H7 (cell line): ENCODE measurements at regions not wholly inside any gene's neighbourhood (a gene's known extent, or its start where the extent isn't known, plus 50 kb on each side); places are given as distances from the start of the nearest gene placed in this dataset.
A peak's percentile ranks its signal among the peaks of the same experiment; 100 is the strongest.
"Not testable (repeated sequence)": the region's sequence is repeated elsewhere in the genome, so short reads cannot be mapped to it uniquely, and the experiment has no call there.

ENCODE experiments used
- DNase-seq: peaks from one replicate; pipeline ENCODE4 v3.0.0; 2012
- H3K27me3 ChIP-seq: 2 replicates; pipeline ENCODE4 v1.6.0; 2011; ENCODE audit warnings: mild to moderate bottlenecking, low read length; ENCODE audit not compliant: control insufficient read depth, insufficient read depth
- H3K36me3 ChIP-seq: replicated peaks from 2 replicates; pipeline ENCODE4 v1.5.1; 2011; ENCODE audit warnings: low read length; ENCODE audit not compliant: control insufficient read depth, insufficient read depth
- H3K4me3 ChIP-seq: 2 replicates; pipeline ENCODE4 v1.5.1; 2011; ENCODE audit warnings: low read depth, mild to moderate bottlenecking, control low read depth, low read length, moderate library complexity; ENCODE audit not compliant: insufficient read depth

- Histone ChIP-seq H3K27me3 (no peaks in the 10 kb centered on the region), H3K36me3 (no peaks in the 10 kb centered on the region), H3K4me3 (no peak overlapping the region)
- DNase-seq = no peak
Observed at GRCh38 chr7:138237995-138238394, 161.7 kb downstream of the AKR1D1 start.

GRCh38 chr7:138238734-138239659 is 162.7 kb downstream of the AKR1D1 start:
- Histone ChIP-seq H3K36me3 (no peaks in the 10 kb centered on the region), H3K4me3 (no peak overlapping the region), H3K27me3 (no peaks in the 10 kb centered on the region)
- DNase-seq = no peak

GRCh38 chr7:138243430-138243829 is 167.2 kb downstream of the AKR1D1 start:
- DNase-seq = peak; percentile 67
- no peak overlapping the region for H3K4me3 ChIP-seq
- H3K27me3 ChIP-seq = no peaks in the 10 kb centered on the region
- no peaks in the 10 kb centered on the region for H3K36me3 ChIP-seq

GRCh38 chr7:138243836-138244235 is 167.6 kb downstream of the AKR1D1 start:
- DNase-seq = no peak
- Histone ChIP-seq H3K27me3 (no peaks in the 10 kb centered on the region), H3K4me3 (no peak overlapping the region), H3K36me3 (no peaks in the 10 kb centered on the region)

- H3K4me3 ChIP-seq = no peak overlapping the region
- H3K36me3 ChIP-seq = no peaks in the 10 kb centered on the region
- no peak for DNase-seq
- no peaks in the 10 kb centered on the region for H3K27me3 ChIP-seq
Observed at GRCh38 chr7:138244606-138245005, 168.3 kb downstream of the AKR1D1 start.

GRCh38 chr7:138245216-138245615 is 169.0 kb downstream of the AKR1D1 start:
- no peaks in the 10 kb centered on the region for H3K36me3 ChIP-seq
- no peak for DNase-seq
- H3K4me3 ChIP-seq = no peak overlapping the region
- H3K27me3 ChIP-seq = no peaks in the 10 kb centered on the region

- Histone ChIP-seq H3K4me3 (no peak overlapping the region), H3K36me3 (no peaks in the 10 kb centered on the region), H3K27me3 (no peaks in the 10 kb centered on the region)
- no peak for DNase-seq
Observed at GRCh38 chr7:138245682-138246081, 169.4 kb downstream of the AKR1D1 start.

GRCh38 chr7:138246428-138246827 is 170.2 kb downstream of the AKR1D1 start:
- H3K36me3 ChIP-seq = no peaks in the 10 kb centered on the region
- no peaks in the 10 kb centered on the region for H3K27me3 ChIP-seq
- H3K4me3 ChIP-seq = no peak overlapping the region
- no peak for DNase-seq

GRCh38 chr7:138247081-138247480 is 170.8 kb downstream of the AKR1D1 start:
- DNase-seq = no peak
- Histone ChIP-seq H3K36me3 (no peaks in the 10 kb centered on the region), H3K27me3 (no peaks in the 10 kb centered on the region), H3K4me3 (no peak overlapping the region)

- no peak for DNase-seq
- no peaks in the 10 kb centered on the region for H3K36me3 ChIP-seq
- no peak overlapping the region for H3K4me3 ChIP-seq
- H3K27me3 ChIP-seq = no peaks in the 10 kb centered on the region
Observed at GRCh38 chr7:138247568-138248333, 171.5 kb downstream of the AKR1D1 start.

GRCh38 chr7:138248609-138249008 is 172.3 kb downstream of the AKR1D1 start:
- H3K4me3 ChIP-seq = no peak overlapping the region
- H3K36me3 ChIP-seq = no peaks in the 10 kb centered on the region
- DNase-seq = no peak
- no peaks in the 10 kb centered on the region for H3K27me3 ChIP-seq

- Histone ChIP-seq H3K36me3 (no peaks in the 10 kb centered on the region), H3K4me3 (no peak overlapping the region), H3K27me3 (no peaks in the 10 kb centered on the region)
- DNase-seq = no peak
Observed at GRCh38 chr7:138249975-138250374, 173.7 kb downstream of the AKR1D1 start.

- H3K36me3 ChIP-seq, H3K27me3 ChIP-seq, H3K4me3 ChIP-seq, DNase-seq: not testable (repeated sequence)
Observed at GRCh38 chr7:138252666-138253065, 176.4 kb downstream of the AKR1D1 start.

- no peaks in the 10 kb centered on the region for H3K27me3 ChIP-seq
- no peaks in the 10 kb centered on the region for H3K36me3 ChIP-seq
- no peak for DNase-seq
- no peak overlapping the region for H3K4me3 ChIP-seq
Observed at GRCh38 chr7:138254444-138254843, 178.2 kb downstream of the AKR1D1 start.
